ENCODE measurements at regions not wholly inside any gene's neighbourhood (a gene's known extent, or its start where the extent isn't known, plus 50 kb on each side); places are given as distances from the start of the nearest gene placed in this dataset.

- TF ChIP-seq CTCF (IDR thresholded peaks at IDR 0.05) (no peak), EP300 (IDR thresholded peaks at IDR 0.05) (no peak)
These were observed 99.3 kb downstream of the COPS8 start for GRCh38 chr2:237184919-237185552.

Data from ovary (tissue), 3 donors.